Glutamatergic neuron (in vitro differentiated cells): ENCODE measurements at regions not wholly inside any gene's neighbourhood (a gene's known extent, or its start where the extent isn't known, plus 50 kb on each side); places are given as distances from the start of the nearest gene placed in this dataset.

Experiments used
- DNase-seq: peaks from one replicate; pipeline ENCODE4 v3.0.0; 2022
- H3K27ac Mint-ChIP-seq: one replicate; pipeline ENCODE4 v1.8.0; 2020; ENCODE audit warnings: mild to moderate bottlenecking, mixed read lengths, inconsistent platforms; ENCODE audit not compliant: unreplicated experiment
- H3K27me3 Mint-ChIP-seq: one replicate; pipeline ENCODE4 v1.8.0; 2020; ENCODE audit warnings: mild to moderate bottlenecking, moderate library complexity, mixed read lengths, inconsistent platforms; ENCODE audit not compliant: unreplicated experiment
- H3K36me3 Mint-ChIP-seq: one replicate; pipeline ENCODE4 v1.8.0; 2020; ENCODE audit warnings: mild to moderate bottlenecking, mixed read lengths, inconsistent platforms; ENCODE audit not compliant: unreplicated experiment
- H3K4me1 Mint-ChIP-seq: one replicate; pipeline ENCODE4 v1.8.0; 2020; ENCODE audit warnings: mild to moderate bottlenecking, low read depth, mixed read lengths, inconsistent platforms; ENCODE audit not compliant: unreplicated experiment
- H3K4me3 Mint-ChIP-seq: one replicate; pipeline ENCODE4 v1.8.0; 2020; ENCODE audit warnings: mild to moderate bottlenecking, mixed read lengths, inconsistent platforms; ENCODE audit not compliant: unreplicated experiment
- H3K9me3 Mint-ChIP-seq: one replicate; pipeline ENCODE4 v1.8.0; 2020; ENCODE audit warnings: mild to moderate bottlenecking, moderate library complexity, mixed read lengths, inconsistent platforms; ENCODE audit not compliant: unreplicated experiment
- CTCF ChIP-seq: fragments of 200-600 bp; sonication (generic); IDR thresholded peaks from one replicate; pipeline ENCODE4 v1.5.0; 2021; ENCODE audit not compliant: partially characterized antibody, unreplicated experiment

- no peak for DNase-seq
- TF ChIP-seq CTCF, result no peak
- H3K9me3 Mint-ChIP-seq, result peaks cover 18% of the 10 kb centered on the region
- H3K4me3 Mint-ChIP-seq, result no peak overlapping the region
- H3K27me3 Mint-ChIP-seq, result peaks cover 2% of the 10 kb centered on the region
- H3K27ac Mint-ChIP-seq, result no peak overlapping the region
- peaks cover 5% of the 10 kb centered on the region for H3K36me3 Mint-ChIP-seq
- no peaks in the 10 kb centered on the region for H3K4me1 Mint-ChIP-seq
These were observed 260.0 kb upstream of the AJAP1 start for GRCh38 chr1:4394366-4394765.

- no peaks in the 10 kb centered on the region for H3K4me1 Mint-ChIP-seq
- no peak for DNase-seq
- H3K27me3 Mint-ChIP-seq, result peaks cover 2% of the 10 kb centered on the region
- no peak overlapping the region for H3K27ac Mint-ChIP-seq
- H3K36me3 Mint-ChIP-seq, result peaks cover 5% of the 10 kb centered on the region
- TF ChIP-seq CTCF, result no peak
- H3K4me3 Mint-ChIP-seq, result no peak overlapping the region
- peaks cover 18% of the 10 kb centered on the region for H3K9me3 Mint-ChIP-seq
These were observed 259.3 kb upstream of the AJAP1 start for GRCh38 chr1:4395158-4395557.

GRCh38 chr1:4395676-4396075, 258.7 kb upstream of the AJAP1 start:
- H3K4me3 Mint-ChIP-seq, result no peak overlapping the region
- peaks cover 2% of the 10 kb centered on the region for H3K27me3 Mint-ChIP-seq
- DNase-seq, result no peak
- no peak for TF ChIP-seq CTCF
- peaks cover 17% of the 10 kb centered on the region for H3K9me3 Mint-ChIP-seq
- H3K36me3 Mint-ChIP-seq, result peaks cover 5% of the 10 kb centered on the region
- no peaks in the 10 kb centered on the region for H3K4me1 Mint-ChIP-seq
- H3K27ac Mint-ChIP-seq, result no peak overlapping the region

- Mint-ChIP-seq H3K9me3 (peaks cover 16% of the 10 kb centered on the region), H3K27ac (no peak overlapping the region), H3K36me3 (peaks cover 5% of the 10 kb centered on the region), H3K4me3 (no peak overlapping the region), H3K27me3 (no peaks in the 10 kb centered on the region), H3K4me1 (no peaks in the 10 kb centered on the region)
- no peak for TF ChIP-seq CTCF
- no peak for DNase-seq
These were observed 257.9 kb upstream of the AJAP1 start for GRCh38 chr1:4396551-4396950.

- Mint-ChIP-seq H3K27ac (no peak overlapping the region), H3K9me3 (peaks cover 16% of the 10 kb centered on the region), H3K27me3 (no peaks in the 10 kb centered on the region), H3K36me3 (peaks cover 5% of the 10 kb centered on the region), H3K4me3 (no peak overlapping the region), H3K4me1 (no peaks in the 10 kb centered on the region)
- TF ChIP-seq CTCF, result no peak
- DNase-seq, result no peak
These were observed 257.2 kb upstream of the AJAP1 start for GRCh38 chr1:4397196-4397595.
